ENCODE measurements at regions not wholly inside any gene's neighbourhood (a gene's known extent, or its start where the extent isn't known, plus 50 kb on each side); places are given as distances from the start of the nearest gene placed in this dataset.
"Not testable (repeated sequence)": the region's sequence is repeated elsewhere in the genome, so short reads cannot be mapped to it uniquely, and the experiment has no call there.

- DNase-seq (ENCODE audit: low spot score): no peak
These were observed 804.4 kb downstream of the BRINP3 start for GRCh38 chr1:189673217-189673616.

GRCh38 chr1:189675712-189676244, 801.9 kb downstream of the BRINP3 start:
- DNase-seq (ENCODE audit: low spot score): no peak

- DNase-seq (ENCODE audit: low spot score): no peak
These were observed 798.9 kb downstream of the BRINP3 start for GRCh38 chr1:189678779-189679178.

- no peak for DNase-seq (ENCODE audit: low spot score)
These were observed 796.3 kb downstream of the BRINP3 start for GRCh38 chr1:189681252-189681919.

GRCh38 chr1:189682591-189682990, 795.1 kb downstream of the BRINP3 start:
- no peak for DNase-seq (ENCODE audit: low spot score)

- no peak for DNase-seq (ENCODE audit: low spot score)
These were observed 791.4 kb downstream of the BRINP3 start for GRCh38 chr1:189686288-189686687.

GRCh38 chr1:189693140-189693539, 784.5 kb downstream of the BRINP3 start:
- DNase-seq (ENCODE audit: low spot score): no peak

GRCh38 chr1:189696297-189696696, 781.4 kb downstream of the BRINP3 start:
- peak; percentile 59 for DNase-seq (ENCODE audit: low spot score)

- DNase-seq (ENCODE audit: low spot score): peak; percentile 39
These were observed 780.6 kb downstream of the BRINP3 start for GRCh38 chr1:189697113-189697512.

GRCh38 chr1:189701606-189702005, 776.1 kb downstream of the BRINP3 start:
- DNase-seq (ENCODE audit: low spot score): no peak

- DNase-seq (ENCODE audit: low spot score): no peak
These were observed 771.1 kb downstream of the BRINP3 start for GRCh38 chr1:189706594-189706993.

GRCh38 chr1:189708674-189709073, 769.0 kb downstream of the BRINP3 start:
- DNase-seq (ENCODE audit: low spot score): no peak

GRCh38 chr1:189718147-189718795, 759.4 kb downstream of the BRINP3 start:
- DNase-seq (ENCODE audit: low spot score): not testable (repeated sequence)

- DNase-seq (ENCODE audit: low spot score): no peak
These were observed 750.9 kb downstream of the BRINP3 start for GRCh38 chr1:189726806-189727205.

GRCh38 chr1:189751311-189751710, 726.4 kb downstream of the BRINP3 start:
- DNase-seq (ENCODE audit: low spot score): no peak

- no peak for DNase-seq (ENCODE audit: low spot score)
These were observed 725.1 kb downstream of the BRINP3 start for GRCh38 chr1:189752461-189752995.

- not testable (repeated sequence) for DNase-seq (ENCODE audit: low spot score)
These were observed 722.6 kb downstream of the BRINP3 start for GRCh38 chr1:189755100-189755499.

- DNase-seq (ENCODE audit: low spot score): no peak
These were observed 713.0 kb downstream of the BRINP3 start for GRCh38 chr1:189764391-189765320.

GRCh38 chr1:189769448-189769847, 708.2 kb downstream of the BRINP3 start:
- DNase-seq (ENCODE audit: low spot score): no peak

- no peak for DNase-seq (ENCODE audit: low spot score)
These were observed 702.9 kb downstream of the BRINP3 start for GRCh38 chr1:189774721-189775287.

GRCh38 chr1:189775343-189775742, 702.3 kb downstream of the BRINP3 start:
- DNase-seq (ENCODE audit: low spot score): no peak

Data from mesenteric fat pad (tissue), 1 donor.